Stimulated activated CD4-positive, alpha-beta T cell treated with anti-CD3 and anti-CD28 coated beads, Interleukin-1b, Interleukin-23, amount 100 ng/mL, for 48 hours (primary cell): ENCODE measurements at regions not wholly inside any gene's neighbourhood (a gene's known extent, or its start where the extent isn't known, plus 50 kb on each side); places are given as distances from the start of the nearest gene placed in this dataset.

Source experiments
- DNase-seq: peaks from one replicate; pipeline ENCODE4 v3.0.0-alpha.2; 2020

DNA sequence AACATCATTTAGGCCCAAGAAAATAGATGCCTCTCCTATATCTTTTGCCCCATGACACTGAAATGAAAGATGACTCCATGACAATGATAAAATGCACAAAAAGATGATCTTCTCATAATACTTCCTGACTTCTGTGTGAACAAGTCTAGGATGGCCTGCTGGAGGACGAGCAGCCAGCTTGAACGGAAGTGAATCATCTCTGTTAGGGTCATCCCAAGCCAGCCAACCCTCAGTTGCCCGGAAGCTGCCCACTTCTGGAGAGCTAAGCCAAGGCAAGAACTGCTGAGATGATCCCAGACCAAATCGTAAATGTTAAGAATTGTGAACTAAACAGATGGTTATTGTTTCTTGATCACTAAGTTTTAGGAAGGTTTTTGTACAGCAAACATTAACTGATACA, 249.7 kb upstream of the HS3ST5 start:
- no peak for DNase-seq

DNA sequence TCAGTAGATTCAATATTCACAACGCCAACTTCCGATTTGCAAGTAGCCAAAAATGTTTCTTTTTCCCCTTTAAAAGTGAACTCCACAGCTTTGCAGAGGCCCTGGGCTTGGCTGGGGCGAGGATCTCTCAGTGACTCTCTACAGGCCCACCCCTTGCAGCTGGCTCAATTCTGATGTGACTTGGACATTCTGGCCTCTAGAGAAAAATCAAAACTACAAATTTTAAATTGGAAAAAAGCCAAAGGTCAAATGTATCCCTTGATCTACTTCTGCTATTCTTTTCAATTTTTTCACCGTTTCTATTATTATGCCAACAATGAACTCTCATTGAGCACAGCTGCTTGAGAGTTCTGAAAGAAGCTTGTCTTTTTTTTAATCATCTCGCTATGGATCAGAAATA, 245.9 kb upstream of the HS3ST5 start:
- DNase-seq: no peak

DNA sequence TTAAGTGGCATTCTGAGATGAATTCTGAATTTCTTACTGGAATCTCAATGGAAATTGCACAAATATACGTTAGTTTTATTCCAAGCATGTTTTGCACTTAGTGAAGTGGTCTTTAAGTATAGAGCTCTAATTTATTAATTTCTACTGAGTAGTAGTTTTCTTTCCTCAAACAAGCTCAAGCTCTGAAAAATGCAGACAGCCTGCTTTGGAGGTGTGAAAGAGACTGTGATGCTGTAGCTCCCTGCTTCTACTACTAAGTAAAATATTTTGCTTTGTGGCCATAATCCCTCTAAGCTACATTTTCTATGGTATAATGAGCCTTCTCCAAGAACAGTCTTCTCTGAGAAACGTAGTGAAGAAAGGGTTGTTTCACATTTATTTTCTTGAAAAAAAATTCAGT, 243.5 kb upstream of the HS3ST5 start:
- no peak for DNase-seq

DNA sequence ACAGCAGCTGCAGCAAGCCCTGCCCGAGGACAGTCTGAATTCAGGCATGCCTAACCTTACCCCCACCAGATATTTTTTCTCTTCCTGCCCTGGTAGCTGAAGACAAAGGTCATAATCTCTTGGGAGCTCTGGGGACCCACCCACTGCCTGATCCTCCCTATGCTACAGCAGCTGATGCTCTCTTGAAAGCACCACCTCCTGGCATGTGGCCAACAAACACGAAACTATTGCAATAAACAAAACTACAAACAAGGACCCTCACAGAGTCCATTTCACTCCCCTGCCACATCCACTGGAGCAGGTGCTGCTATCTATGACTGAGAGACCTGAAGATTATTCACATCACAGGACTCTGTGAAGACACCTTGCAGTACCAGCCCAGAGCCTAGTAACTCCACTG, 238.5 kb upstream of the HS3ST5 start:
- no peak for DNase-seq

DNA sequence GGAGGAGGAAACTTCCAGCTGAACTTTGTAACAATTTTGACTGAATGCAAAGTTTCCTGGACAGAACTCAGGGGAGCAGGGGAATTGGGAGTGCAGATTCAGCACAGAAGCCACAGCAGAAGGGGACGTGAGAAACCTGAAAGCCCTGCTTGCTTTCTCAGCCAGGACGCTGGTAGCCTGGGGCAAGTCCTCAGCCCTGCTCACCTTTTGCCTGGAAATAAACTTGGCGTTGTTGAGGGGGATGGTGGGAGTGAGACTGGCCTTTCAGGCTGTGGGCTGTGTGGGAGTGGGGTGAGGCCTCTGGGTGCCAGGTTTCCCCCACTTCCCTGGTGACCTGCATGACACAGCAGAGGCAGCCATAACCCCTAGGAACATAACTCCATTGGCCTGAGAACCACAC, 238.1 kb upstream of the HS3ST5 start:
- DNase-seq: no peak

DNA sequence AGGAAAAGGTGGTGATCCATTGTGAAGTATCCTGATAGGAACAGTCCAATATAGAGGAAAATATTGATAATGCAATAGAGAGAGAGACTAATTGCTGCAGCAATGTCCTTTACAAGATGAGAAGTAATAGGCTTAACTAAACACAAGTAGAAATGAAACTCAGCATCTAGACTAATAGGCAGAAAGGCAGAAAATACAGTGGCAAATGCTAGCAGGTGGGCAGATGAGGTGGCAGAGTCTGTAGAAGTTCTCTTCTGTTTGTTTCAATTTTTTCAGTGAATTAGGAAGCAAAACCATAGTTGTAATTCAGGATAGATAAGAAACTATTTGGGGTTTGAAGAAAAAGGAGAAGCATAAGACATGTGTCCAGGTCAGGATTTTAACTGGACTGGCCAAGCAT, 236.7 kb upstream of the HS3ST5 start:
- no peak for DNase-seq

DNA sequence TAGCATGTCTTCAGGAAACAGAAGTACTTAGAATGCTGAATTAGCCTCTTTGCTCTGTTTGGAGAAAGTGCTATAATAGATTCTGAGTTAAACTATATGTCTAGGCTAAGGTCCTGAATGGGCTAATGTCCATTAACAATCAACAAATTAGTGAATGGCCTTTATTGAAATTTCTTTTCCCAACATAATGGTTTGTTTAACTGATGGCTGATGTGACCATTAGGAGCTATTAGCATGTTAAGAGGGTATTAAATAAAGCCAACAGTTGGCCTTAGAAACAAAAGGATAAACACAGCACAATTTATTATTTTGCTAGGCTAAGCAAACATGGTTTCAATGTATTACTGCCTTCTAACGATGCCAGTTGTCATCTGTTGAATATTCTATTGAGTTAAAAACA, 234.3 kb upstream of the HS3ST5 start:
- no peak for DNase-seq

DNA sequence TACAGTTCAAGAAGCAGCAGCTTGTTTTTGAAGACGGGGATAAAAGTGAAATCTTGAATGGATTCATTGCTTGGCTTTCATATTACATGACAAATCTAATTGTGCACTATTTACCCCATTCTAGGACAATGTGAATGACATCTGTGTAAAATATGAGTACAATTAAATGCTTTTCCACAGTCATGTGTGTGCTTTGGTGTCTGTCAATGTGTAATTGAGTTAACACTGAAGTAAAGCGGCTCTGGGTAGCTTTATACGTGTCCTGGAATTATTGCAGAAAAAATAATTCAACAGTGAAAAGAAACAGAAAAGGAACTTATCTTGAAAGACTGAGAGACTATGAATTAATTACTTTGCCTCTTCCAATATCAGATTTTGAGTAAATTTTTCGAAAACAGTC, 233.5 kb upstream of the HS3ST5 start:
- no peak for DNase-seq

DNA sequence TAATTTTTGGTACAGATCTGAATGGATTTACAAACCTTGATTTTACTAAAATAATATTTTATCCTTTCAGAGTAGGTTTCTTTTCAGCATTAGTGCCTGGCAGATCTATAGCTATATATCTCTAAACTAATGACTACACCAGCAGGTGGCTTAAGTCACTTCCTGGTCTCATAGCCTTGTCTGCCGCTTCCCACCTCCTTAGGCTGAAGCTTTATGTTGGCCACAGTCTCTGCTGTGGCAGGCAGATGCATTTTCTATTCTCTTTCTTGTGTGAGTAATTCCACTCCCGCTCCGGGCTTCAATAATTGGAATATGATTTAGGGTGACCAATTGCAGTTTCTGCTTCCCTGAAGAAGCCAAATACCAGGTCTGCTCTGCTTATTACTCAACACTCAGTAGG, 226.8 kb upstream of the HS3ST5 start:
- no peak for DNase-seq

DNA sequence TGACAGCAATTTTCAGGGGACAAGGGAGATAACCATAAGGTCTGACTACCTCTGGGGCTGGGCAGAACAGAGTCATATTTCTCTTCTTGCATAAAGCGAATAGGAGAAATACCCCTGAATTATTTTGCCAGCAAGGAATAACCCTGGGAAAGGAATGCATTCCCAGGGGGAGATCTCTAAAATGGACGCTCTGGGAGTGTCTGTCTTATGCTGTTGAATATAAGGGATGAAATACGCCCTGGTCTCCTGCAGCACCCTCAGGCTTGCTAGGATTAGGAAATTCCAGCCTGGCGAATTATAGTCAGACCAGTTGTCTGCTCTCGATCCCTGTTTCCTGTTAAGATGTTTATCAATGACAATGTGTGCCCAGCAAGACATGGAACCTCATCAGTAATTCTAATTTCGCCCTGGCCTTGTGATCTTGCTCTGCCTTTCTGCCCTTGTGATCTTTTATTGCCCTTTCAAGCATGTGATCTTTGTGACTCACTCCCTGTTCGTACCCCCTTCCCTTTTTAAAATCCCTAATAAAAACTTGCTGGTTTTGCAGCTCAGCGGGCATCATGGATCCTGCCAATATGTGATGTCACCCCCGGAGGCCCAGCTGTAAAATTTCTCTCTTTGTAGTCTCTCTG, 221.6 kb upstream of the HS3ST5 start:
- DNase-seq: no peak

DNA sequence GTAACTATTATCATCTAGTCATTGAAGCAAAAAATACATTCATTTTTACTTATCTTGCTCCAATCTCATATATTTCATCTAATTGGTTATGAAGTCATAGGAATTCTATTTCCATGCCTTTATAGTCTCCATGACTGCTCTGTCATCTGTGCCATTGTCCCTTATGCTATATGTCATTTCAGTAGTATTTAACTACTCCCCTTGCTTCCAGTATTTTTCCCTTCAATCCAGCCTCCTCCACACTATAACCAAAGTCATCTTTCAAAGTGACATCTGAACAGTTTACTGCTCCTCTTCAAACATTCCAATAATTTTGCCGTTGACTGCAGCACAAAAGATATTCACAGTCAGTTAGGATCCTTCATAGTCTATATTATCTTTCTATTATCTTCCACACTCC, 216.6 kb upstream of the HS3ST5 start:
- DNase-seq: no peak

DNA sequence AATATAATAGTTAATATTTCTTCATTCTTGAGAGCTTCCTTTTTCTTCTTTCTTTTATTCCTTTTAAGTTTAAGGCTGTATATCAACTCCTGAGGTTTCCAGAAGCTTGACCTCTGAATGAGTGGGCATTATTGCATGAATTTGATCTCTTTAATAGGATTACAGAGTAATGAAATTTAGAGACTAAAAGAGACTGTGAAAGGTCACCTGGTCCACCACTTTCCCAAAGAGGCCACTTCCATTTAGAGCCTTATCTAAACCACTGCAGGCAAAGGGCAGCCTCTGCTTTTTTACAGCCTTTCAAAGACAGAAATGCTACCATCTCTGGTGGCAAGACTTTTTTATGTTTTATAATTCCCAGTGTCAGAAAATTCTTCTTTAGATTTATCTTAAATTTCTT, 215.3 kb upstream of the HS3ST5 start:
- DNase-seq: no peak

DNA sequence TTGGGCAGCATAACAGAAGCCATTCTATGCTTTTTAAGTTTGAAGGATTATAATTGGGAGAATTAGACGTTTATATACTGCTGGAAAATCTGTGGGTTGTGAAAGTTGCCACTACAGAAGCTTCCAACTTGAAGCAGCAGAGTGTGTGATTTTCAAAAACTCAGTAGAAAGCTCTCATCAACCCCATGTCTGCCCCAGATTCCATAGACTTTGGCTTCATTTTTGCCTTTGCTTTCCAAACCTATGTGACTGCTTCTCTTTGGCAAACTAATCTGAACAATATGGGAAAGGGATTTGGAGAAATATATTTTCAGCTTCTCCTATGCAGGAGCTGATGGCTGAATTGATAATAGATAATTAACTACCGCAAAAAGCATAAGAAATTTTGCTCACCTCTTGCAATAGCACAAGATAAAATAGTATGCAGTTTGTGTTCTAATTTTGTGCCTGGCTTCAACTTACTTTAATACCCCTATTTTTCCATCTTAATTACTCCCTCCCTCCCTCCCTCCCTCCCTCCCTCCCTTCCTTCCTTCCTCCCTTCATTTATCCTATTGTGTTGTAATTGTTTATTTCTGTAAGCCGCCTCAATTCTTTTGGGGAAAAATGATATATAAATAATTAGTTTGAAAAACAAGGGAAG, 214.1 kb upstream of the HS3ST5 start:
- DNase-seq: no peak

DNA sequence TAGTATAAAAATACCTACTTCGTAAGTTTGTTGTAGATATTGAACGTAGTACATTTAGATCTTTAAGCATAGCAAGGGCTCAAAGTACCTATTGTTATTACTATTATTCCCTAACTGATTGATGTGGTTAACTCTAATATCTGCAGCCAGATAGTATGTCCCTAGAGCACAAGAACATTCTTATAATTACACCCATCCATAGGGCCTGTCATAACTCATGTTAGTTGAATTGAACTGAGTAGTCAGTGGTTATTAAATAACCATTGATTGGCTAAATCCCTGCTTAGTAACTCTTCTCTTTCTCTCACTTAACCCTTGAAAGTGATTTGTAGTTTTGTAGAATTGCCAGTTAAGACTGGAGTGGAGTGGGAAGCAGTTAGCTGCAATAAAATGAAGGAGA, 207.5 kb upstream of the HS3ST5 start:
- DNase-seq: no peak

DNA sequence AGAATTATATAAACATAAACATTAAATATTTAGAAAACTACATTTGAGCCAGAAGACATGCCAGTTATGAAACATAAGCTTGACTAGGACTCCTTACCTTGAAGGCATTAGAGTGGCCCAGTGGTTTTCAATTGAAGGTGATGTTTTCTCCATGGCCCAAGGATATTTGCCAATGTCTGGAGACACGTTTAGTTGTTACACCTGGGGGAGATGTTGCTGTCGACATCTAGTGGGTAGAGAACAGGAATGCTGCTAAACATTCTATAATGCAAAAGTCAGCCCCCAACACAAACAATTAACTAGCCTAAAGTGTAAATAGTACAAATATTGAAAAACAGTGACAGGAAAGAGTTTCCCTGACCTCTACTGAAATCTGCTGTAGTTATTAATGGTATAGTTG, 200.9 kb upstream of the HS3ST5 start:
- DNase-seq: no peak

DNA sequence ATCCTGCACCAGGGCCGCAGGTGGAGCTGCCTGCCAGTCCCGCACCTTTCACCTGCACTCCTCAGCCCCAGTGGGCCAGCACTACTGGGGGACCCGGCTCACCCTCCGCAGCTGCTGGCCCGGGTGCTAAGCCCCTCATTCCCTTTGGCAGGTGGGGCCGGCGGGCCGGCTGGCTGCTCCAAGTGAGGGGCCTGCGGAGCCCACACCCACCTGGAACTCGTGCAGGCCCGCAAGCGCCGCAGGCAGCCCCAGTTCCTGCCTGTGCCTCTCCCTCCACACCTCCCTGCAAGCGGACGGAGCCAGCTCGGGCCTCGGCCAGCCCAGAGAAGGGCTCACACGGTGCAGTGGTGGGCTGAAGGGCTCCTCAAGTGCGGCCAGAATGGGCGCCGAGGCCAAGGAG, 199.0 kb upstream of the HS3ST5 start:
- no peak for DNase-seq

DNA sequence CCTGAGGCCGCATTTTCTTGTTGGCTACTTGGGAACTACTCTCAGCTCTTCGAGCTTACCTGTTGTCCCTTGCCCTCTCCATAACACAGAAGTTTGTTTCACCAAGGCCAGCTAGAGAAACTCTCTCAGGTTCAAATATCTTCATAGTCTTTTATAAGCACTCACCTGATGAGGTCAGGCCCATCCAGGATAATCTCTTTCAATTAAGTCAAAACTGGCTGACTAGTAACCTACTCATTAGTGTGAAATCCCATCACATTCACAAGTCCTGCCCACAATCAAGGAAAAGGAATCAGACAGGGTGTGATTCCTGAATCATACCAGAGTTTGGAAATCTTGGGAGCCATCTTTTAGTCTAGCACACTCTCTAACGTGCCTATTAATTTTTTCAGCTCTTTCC, 195.2 kb upstream of the HS3ST5 start:
- no peak for DNase-seq

DNA sequence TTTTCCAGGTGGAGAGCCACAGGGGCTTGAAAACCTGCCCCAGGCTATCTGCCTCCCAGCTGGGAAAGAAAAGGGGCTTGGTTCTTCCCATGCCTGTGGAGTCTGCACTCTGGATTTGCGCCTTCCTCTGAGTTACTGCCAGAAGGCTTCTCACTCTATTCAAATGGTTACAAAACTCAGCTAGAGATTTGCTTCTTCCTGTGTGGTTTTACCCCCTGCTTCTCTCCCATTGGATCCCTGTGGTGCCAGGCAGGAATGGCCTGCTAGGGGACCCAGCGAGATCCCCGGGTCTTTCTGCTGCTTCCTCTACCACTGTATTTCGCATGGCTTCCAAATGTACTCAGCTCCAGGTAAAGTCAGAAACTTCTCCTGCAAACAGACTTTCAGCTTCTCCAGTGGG, 192.0 kb upstream of the HS3ST5 start:
- no peak for DNase-seq

DNA sequence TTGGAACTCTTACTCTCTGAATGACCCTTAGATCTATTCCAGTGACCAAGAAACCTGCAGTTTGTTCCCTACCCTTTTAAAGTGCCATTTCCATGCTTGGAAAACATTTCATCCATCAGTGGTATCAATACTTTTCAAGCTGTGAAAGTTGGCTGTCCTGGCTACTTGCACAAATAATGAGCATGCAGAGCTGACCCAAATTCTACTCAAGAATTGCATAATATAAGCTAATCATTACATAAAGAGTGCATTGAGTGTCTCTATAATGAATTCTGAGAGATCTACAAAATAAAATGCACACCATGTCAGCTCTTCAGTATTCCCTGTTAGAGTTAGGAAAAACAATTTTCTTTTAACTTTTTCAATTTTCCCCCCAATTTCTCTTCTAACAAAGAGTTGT, 181.3 kb upstream of the HS3ST5 start:
- no peak for DNase-seq

DNA sequence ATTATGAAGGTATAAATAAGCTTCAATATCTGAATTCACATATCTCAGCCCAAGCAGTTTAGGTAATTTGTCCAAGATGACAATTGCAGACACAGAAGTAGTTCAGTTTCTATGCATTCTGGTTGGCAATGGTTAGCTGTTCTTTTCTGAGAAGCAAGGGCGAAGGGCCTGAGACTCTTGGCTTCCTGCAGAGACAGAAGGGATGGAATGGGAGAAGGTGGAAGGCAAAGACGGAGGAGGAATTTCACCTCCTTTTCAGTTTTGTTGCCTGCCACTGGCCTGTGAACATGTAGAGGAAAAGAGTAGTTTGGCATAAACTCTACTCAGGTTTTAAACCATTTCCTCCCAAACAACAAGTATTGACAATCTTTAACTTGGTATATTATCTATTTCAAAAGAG, 180.7 kb upstream of the HS3ST5 start:
- DNase-seq: no peak

DNA sequence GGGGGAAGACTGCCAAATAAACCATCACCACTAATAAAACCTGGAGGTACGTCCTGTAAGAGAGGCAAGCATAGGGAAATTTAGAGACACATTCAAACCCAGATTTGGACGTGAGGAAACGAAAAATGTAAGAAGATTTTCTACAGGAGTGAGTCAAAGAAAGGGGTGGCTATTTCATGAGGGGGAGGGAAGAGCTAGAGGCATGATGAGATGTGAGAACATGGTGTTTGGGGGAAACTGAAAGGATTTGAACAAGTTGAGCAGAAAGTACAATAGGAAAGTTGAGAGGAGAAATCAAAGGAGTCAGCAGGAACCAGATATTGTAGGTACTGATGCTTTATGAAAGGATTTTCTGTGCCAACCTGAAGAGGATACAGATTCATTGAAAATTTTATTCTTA, 179.1 kb upstream of the HS3ST5 start:
- DNase-seq: no peak

DNA sequence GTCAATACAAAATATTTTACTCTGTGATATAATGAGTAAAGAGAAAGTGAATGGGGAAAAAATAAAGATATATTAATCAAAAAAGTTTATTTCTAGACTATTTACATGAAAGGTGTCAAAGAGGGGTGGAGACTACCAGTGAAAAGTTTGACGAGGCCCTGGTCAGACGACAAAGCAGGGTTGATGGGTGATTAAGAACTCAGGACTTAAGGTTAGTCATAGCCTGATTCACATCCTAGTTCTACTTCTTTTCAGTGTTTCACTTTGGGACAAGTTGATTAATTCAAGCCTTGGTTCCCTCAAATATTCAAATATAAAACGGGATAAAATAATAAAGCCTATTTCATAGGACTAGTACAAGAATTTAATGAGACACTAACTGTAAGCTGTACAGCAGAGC, 178.2 kb upstream of the HS3ST5 start:
- no peak for DNase-seq

DNA sequence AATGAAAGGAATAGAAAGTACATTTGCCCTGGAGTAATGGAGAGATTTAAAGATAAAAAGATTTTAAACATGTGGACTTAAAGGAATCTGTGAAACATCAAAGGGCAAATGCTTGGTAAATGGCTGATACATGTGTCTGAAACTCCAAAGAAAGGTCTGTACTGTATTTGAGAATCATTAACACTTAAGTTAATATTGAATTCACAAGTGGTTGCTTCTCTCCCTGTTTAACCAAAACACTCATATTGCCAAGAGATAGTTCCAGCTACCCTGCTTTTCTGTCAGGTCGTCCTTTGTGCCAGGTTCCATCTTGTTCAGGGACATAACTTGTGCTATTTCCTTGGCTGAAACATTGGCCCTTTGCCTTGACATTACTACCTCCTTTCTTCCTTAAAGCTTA, 171.3 kb upstream of the HS3ST5 start:
- DNase-seq: no peak

DNA sequence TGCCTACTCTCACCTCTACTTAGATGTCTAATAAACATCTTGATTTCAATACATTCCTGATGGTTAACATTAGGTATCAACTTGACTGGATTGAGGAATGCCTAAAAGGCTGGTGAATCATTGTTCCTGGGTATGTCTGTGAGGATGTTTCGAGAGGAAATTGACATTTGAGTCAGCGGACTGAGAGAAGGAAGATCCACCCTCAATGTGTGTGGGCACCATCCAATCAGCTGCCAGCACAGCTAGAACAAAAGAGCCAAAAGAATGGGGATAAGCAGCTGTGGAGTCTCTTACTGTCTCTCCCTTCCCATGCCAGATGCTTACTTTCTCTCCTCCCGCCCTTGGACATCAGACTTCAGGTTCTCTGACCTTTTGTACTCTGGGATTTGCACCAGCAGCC, 128.6 kb upstream of the HS3ST5 start:
- DNase-seq: no peak

DNA sequence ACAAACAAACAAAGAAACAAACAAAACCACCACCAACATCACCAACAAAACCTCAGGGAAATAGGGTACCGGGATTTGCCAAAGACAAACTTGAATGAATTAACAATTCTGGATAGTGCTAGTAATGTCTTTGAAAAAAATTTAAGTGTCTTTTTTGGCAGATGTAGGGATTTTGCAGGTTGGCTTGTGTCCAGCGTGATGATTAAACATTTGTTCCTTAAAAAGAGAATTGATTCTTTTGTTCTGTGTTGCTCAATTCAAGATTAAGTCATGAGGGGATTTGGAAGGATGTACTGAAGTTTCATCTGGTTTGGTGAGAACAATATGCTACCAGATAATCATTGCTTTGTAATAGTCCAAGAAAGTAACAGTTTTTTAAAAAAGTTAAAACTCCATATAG, 125.1 kb upstream of the HS3ST5 start:
- no peak for DNase-seq

DNA sequence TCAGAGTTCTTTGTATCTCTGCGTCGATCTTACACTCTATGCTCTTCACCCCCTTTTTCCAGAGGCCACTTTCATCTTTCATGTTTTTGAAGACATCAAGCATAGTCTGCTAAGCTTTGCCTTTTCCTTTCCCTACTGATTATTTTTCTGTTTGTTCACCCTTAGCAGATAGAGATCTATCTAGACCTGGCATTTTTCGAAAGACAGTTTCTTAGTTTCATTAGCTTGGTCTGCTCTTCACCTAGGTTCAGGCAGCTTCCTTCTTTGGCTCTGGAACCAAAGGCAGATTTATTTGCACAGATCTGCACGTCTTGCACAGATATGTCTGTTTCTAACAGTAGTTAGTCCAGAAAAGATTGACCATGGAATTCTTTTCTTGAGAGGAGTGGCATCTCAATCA, 122.7 kb upstream of the HS3ST5 start:
- DNase-seq: no peak
